GM19324 (cell line): ENCODE measurements at regions not wholly inside any gene's neighbourhood (a gene's known extent, or its start where the extent isn't known, plus 50 kb on each side); places are given as distances from the start of the nearest gene placed in this dataset.
"Not testable (repeated sequence)": the region's sequence is repeated elsewhere in the genome, so short reads cannot be mapped to it uniquely, and the experiment has no call there.

Experiments used
- ATAC-seq: cut with Tn5 transposase; IDR thresholded peaks from one replicate; pipeline ENCODE4 v1.9.1; 2021; ENCODE audit warnings: mild to moderate bottlenecking, moderate library complexity; ENCODE audit not compliant: unreplicated experiment, low FRiP score

DNA sequence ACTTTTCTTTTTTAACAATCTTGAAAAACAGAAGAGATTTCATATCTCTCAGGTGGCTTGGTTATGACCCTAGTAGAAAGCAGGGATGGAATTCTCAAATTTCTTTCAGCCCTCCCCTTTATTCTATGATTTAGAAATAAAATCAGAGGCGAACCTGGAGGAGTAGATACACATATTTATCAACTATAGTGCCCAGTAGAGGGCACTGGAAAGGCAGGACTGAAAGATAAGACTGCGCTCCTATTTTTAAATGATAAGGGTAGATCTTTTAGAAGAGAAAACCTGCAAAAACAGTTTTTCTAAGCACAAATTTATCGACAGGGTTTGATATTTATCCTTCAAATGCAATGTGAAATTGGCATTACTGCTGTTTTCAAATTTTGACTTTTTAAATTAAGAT is 1296.6 kb downstream of the EPHA7 start:
- no peak for ATAC-seq

GRCh38 chr6:92121228-92121627 is 1298.1 kb downstream of the EPHA7 start:
- ATAC-seq, result no peak

DNA sequence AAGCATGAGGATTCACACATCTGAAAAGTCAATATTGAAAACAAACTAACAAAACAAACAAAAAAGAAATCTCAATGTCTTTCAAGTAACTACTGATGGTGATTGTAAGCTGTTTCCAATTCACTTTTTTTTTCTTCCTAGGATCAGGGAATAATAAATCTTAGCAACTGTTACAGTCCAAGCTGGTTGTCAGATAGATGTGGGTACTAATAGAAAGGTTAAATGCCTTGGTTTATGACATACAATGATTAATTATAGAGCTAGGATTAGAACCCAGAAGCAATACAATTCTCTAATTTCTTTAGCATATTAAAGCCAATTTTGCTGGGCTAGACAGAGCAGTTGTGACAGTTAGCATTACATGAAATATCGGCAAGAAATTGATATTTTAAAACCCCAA is 1301.6 kb downstream of the EPHA7 start:
- ATAC-seq, result no peak

DNA sequence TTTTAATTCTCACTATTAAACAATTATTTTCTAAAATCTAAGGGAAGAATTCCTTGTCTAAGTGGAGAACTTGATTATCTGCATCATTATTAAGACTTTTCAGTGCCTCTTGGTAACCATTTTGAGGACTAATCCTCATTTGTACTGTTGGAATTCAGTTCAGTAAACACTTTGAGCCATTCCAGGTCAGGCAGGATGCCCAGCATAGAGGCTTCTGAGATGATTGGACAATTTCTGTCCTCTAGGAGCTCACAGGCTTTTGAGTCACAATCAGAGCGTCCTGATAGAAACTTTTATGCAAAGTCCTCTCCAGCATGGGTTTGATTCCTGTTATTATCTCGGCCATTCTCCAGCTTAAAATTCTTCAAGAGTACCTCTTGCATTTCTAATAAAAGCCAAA is 1304.6 kb downstream of the EPHA7 start:
- ATAC-seq, result no peak

DNA sequence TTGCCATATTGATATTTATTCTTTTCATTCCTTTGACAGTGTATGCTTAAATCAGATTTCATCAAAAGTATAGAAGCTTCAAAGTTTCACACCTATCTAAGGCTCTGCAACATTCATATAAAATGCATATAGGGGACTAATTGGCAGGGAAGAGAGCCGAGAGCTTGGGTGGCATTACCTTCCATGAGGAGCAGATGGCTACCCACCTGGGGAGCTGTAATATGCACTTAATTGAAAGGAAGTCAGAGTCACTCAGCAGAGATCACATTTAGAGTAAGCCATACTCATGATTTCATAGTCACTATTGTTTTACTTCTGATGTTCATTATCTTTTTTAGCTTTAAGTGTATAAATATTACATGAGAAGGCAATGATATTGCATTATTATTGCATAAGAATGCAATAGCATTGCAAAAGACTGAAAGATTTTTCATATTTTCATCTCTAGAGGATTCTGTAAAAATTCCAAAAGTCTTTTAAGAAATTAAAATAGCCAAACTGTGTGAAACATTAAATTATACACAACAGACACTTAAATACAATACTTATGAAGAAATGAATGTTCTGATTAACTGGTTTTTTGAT is 1305.2 kb downstream of the EPHA7 start:
- no peak for ATAC-seq

DNA sequence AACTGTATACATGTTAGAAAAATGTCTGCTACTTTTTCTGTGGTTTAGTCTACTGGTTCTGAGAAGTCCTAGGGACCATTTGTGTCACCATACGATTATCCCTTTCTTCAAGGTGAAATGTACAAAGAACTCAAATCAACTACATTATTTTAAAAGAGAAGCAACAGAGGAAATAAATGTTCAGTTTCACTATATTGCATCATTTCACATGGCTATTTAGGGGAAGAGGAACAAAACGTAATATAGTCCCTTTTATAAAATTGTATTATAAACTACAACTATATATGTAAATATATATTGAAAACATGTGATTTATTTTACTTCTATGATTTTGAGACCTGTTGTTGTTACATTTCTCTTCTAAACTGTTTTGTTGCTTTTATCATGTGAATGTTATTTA is 1308.0 kb downstream of the EPHA7 start:
- no peak for ATAC-seq

GRCh38 chr6:92110403-92110802 is 1309.0 kb downstream of the EPHA7 start:
- no peak for ATAC-seq

- no peak for ATAC-seq
Measured at GRCh38 chr6:92109956-92110355, 1309.4 kb downstream of the EPHA7 start.

DNA sequence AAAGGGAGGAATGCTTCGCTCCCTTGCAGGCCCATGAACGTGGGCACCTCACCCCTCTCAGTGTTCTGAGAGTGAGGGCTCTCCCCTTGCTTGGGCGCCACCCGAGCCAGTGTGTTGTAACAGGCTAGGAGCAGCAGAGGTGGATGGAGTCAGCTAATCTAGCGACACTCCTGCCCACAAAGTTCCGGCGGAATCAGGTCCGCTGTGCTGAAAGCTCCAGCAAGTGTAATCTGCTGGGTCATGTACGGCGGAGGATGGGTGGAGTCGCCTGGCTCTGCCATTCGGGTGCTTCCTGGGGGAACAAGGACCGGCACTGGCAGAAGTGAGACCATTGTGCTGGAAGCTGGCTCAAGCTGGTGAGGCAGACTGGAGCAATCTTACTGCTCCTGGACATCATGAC is 1310.1 kb downstream of the EPHA7 start:
- no peak for ATAC-seq

DNA sequence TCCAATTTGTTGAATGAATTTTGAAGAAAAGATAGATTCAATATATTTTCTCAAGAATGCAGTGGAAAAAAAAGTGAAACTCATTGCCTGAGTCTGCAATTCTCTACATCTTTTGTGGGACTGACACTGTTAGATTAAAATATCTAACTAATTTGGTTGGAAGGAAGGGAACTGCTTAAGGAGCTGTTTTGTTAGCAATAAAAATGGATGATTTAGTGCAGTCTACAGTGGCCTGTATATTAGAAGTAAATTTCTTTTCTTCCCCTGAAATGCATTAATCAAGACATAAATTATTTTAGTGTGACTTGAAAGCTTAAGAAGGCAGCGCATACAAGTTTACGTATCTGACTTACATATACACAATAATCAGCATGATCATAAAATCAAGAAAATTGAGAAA is 1332.6 kb downstream of the EPHA7 start:
- no peak for ATAC-seq

DNA sequence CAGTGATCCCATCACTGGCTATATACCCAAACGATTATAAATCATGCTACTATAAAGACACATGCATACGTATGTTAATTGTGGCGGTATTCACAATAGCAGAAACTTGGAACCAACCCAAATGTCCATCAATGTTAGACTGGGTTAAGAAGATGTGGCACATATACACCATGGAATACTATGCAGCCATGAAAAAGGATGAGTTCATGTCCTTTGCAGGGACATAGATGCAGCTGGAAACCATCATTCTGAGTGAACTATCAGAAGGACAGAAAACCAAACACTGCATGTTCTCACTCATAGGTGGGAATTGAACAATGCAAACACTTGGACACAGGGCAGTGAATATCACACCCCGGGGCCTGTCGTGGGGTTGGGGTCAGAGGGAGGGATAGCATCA is 1335.4 kb downstream of the EPHA7 start:
- not testable (repeated sequence) for ATAC-seq

GRCh38 chr6:92072387-92072786 is 1347.0 kb downstream of the EPHA7 start:
- ATAC-seq, result no peak

- ATAC-seq, result no peak
Measured at GRCh38 chr6:92069781-92070180, 1349.6 kb downstream of the EPHA7 start.

DNA sequence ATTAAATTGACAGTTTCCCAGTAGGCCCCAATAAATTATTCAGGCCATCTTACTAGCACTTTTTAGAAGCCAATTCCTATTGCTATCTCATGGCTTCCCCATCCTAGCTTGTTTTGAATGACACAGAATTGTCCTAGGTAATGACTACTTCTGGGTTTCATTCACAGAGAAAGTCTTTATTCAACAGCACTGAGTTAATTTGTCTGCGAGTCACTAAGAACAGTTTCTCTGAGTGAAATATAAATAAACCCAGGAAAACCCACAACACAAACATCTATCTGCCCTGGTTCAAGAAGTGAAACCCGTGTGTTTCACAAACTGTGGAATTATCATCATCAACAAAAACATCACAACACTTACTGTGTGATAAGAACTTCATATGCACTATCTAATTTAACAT is 1366.8 kb downstream of the EPHA7 start:
- ATAC-seq, result no peak

- no peak for ATAC-seq
Measured at GRCh38 chr6:92050216-92050615, 1369.1 kb downstream of the EPHA7 start.

GRCh38 chr6:92047860-92048259 is 1371.5 kb downstream of the EPHA7 start:
- no peak for ATAC-seq

DNA sequence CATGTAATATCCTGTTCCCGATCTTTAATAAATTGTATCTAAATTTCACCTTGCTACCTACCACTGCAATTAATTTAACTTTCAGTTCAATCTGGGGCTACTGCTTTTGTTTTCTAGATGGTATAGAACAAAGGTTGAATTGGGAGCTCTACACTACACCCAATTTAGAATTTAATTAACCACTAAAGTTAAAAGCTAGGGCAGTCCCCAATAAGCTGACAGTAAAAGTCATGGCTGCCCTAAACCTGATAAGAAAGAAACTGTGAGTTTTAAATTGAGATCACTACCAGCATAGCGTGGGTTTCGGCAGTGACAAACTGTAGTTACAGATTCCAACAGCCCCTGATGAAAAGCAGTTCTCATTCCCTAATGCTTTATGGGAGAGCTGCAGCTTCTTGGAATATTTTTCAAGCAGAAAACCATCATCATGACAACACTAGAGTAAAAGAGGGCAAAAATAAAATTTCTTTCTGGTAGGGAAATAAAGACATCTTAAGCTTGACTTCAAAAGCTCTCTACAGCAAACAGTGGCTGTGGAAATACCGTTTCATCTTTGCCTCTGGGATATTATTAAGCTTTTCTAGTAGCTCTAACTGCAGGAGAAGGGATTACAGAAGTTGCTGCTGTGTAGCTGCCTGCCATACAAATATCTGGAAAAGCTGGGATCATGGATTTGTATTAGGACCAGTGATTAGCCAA is 1372.1 kb downstream of the EPHA7 start:
- no peak for ATAC-seq

- no peak for ATAC-seq
Measured at GRCh38 chr6:92044312-92044711, 1375.0 kb downstream of the EPHA7 start.

DNA sequence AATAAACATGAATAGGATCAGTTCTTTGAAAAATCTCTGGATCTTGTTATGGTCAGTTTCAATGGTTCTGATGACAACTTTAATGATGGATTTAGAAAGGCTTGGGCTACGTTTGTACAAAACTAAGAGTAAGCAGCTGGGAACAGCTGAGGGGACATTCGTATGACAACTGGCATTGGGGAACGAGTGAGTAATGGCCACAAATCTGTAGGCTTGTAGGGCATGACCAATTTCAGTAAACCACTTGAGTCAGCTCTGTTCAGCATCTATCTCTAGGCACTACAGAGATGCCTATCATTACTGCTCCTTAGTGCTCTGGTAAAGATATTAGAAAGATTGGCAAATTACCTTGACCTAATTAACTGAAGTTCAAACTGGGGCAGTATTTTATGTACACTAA is 1375.6 kb downstream of the EPHA7 start:
- no peak for ATAC-seq

DNA sequence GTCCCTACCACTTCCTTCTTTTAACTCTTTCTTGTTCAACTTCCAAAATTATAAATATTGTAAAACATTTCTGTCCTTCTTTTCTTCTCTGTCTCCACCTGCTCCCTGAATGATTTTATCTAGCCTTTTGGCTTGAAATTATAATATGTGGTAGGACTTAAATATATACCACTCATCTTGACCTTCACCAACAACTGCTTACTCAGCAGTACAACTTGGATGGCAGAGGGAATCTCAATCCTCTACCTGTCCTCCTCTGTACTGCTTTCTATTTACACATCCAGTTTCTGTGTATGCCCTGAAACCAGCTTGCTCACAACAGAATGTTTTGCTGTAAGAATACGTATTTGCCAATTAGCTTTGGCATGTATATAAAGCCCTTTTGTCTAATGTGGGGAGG is 1392.5 kb downstream of the EPHA7 start:
- no peak for ATAC-seq

GRCh38 chr6:92024881-92025280 is 1394.5 kb downstream of the EPHA7 start:
- ATAC-seq, result no peak

DNA sequence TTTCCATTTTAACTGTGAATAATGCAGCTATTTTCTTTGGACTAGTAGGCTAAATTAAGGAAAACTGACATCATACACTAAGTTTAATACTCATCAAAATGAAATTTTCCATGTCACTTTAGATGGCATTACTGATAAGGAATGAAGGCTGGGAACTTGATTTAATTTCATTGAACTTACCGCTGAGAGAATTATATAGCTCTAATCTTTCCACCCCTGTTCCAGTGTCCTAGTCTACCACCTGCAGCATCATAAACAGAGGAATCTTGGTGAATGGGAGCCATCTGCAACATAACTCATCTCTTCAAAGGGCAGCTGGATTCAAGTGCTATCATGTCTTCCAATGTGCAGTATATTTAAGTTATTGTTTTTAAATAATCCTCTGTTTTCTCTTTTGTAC is 1395.2 kb downstream of the EPHA7 start:
- no peak for ATAC-seq
